SK-N-MC (cell line): ENCODE measurements at regions not wholly inside any gene's neighbourhood (a gene's known extent, or its start where the extent isn't known, plus 50 kb on each side); places are given as distances from the start of the nearest gene placed in this dataset.

Source experiments
- DNase-seq: peaks from one replicate; pipeline ENCODE4 v3.0.0-alpha.2; 2011; ENCODE audit warnings: low read depth, low spot score
- H3K27ac ChIP-seq: fragments of 200-600 bp; sonication (generic); 2 replicates; pipeline ENCODE4 v1.5.1; 2016; ENCODE audit warnings: mixed run types
- H3K36me3 ChIP-seq: fragments of 200-600 bp; sonication (generic); 2 replicates; pipeline ENCODE4 v1.6.1; 2017; ENCODE audit warnings: antibody characterized with exemption, low read length, mixed read lengths; ENCODE audit not compliant: insufficient read depth
- H3K4me3 ChIP-seq: fragments of 200-600 bp; sonication (generic); 2 replicates; pipeline ENCODE4 v1.5.1; 2016
- H3K9ac ChIP-seq: fragments of 200-600 bp; sonication (generic); 2 replicates; pipeline ENCODE4 v1.8.0; 2017; ENCODE audit warnings: mixed run types, mixed read lengths; ENCODE audit not compliant: insufficient read length
- H3K9me3 ChIP-seq: fragments of 200-600 bp; sonication (generic); 2 replicates; pipeline ENCODE4 v1.6.1; 2017; ENCODE audit warnings: low read depth, mild to moderate bottlenecking, antibody characterized with exemption, low read length, moderate library complexity, mixed read lengths
- EZH2 ChIP-seq: fragments of 200-600 bp; sonication (generic); IDR thresholded peaks from one replicate; pipeline ENCODE4 v1.6.1; 2017; ENCODE audit warnings: antibody characterized with exemption
- FOXP2 ChIP-seq: optimal IDR thresholded peaks from 2 replicates; pipeline ENCODE3; 2011; ENCODE audit warnings: mild to moderate bottlenecking, moderate library complexity; ENCODE audit not compliant: insufficient read depth; ENCODE audit errors: extremely low read length, control extremely low read depth
- POLR2AphosphoS5 ChIP-seq: IDR thresholded peaks from 2 replicates; pipeline ENCODE4 v1.6.1; 2012; ENCODE audit warnings: mild to moderate bottlenecking, low read depth, low read length, borderline replicate concordance

- no peak overlapping the region for H3K9ac ChIP-seq
- no peak for DNase-seq
- no peaks in the 10 kb centered on the region for H3K36me3 ChIP-seq
- H3K27ac ChIP-seq: no peak overlapping the region
- H3K4me3 ChIP-seq: no peak overlapping the region
- TF ChIP-seq EZH2 (no peak), FOXP2 (no peak), POLR2AphosphoS5 (no peak)
- H3K9me3 ChIP-seq: no peaks in the 10 kb centered on the region
These were observed 181.7 kb downstream of the GALC start for GRCh38 chr14:87811246-87811645.

- no peak overlapping the region for H3K4me3 ChIP-seq
- TF ChIP-seq POLR2AphosphoS5: no peak
- TF ChIP-seq EZH2: no peak
- TF ChIP-seq FOXP2: no peak
- DNase-seq: no peak
These were observed 182.3 kb downstream of the GALC start for GRCh38 chr14:87810711-87811110.

GRCh38 chr14:87809261-87809660, 183.7 kb downstream of the GALC start:
- H3K27ac ChIP-seq: no peak overlapping the region
- H3K9ac ChIP-seq: no peak overlapping the region
- no peak for TF ChIP-seq EZH2
- TF ChIP-seq POLR2AphosphoS5: no peak
- no peak for TF ChIP-seq FOXP2
- H3K36me3 ChIP-seq: no peaks in the 10 kb centered on the region
- H3K4me3 ChIP-seq: no peak overlapping the region
- no peak for DNase-seq
- H3K9me3 ChIP-seq: no peaks in the 10 kb centered on the region

More at GRCh38 chr14:87810711-87811110, 182.3 kb downstream of the GALC start:
- Histone ChIP-seq H3K9me3 (no peaks in the 10 kb centered on the region), H3K27ac (no peak overlapping the region), H3K9ac (no peak overlapping the region), H3K36me3 (no peaks in the 10 kb centered on the region)

- Histone ChIP-seq H3K9me3 (no peaks in the 10 kb centered on the region), H3K4me3 (no peak overlapping the region), H3K27ac (no peak overlapping the region), H3K36me3 (no peaks in the 10 kb centered on the region), H3K9ac (no peak overlapping the region)
- TF ChIP-seq EZH2: no peak
- no peak for TF ChIP-seq FOXP2
- no peak for TF ChIP-seq POLR2AphosphoS5
- DNase-seq: no peak
These were observed 187.7 kb downstream of the GALC start for GRCh38 chr14:87805315-87805723.

GRCh38 chr14:87800216-87800615, 192.8 kb downstream of the GALC start:
- no peak for DNase-seq
- Histone ChIP-seq H3K9ac (no peak overlapping the region), H3K36me3 (no peaks in the 10 kb centered on the region), H3K4me3 (no peak overlapping the region), H3K9me3 (no peaks in the 10 kb centered on the region), H3K27ac (no peak overlapping the region)
- TF ChIP-seq POLR2AphosphoS5: no peak
- TF ChIP-seq FOXP2: no peak
- TF ChIP-seq EZH2: no peak

- Histone ChIP-seq H3K9me3 (no peaks in the 10 kb centered on the region), H3K4me3 (no peak overlapping the region), H3K36me3 (no peaks in the 10 kb centered on the region), H3K9ac (no peak overlapping the region), H3K27ac (no peak overlapping the region)
- TF ChIP-seq EZH2: no peak
- TF ChIP-seq FOXP2: no peak
- TF ChIP-seq POLR2AphosphoS5: no peak
- no peak for DNase-seq
These were observed 193.6 kb downstream of the GALC start for GRCh38 chr14:87799400-87799799.

GRCh38 chr14:87797001-87797400, 196.0 kb downstream of the GALC start:
- no peak overlapping the region for H3K4me3 ChIP-seq
- no peak for DNase-seq
- H3K36me3 ChIP-seq: no peaks in the 10 kb centered on the region
- H3K27ac ChIP-seq: no peak overlapping the region
- TF ChIP-seq EZH2 (no peak), POLR2AphosphoS5 (no peak), FOXP2 (no peak)
- H3K9ac ChIP-seq: no peak overlapping the region
- no peaks in the 10 kb centered on the region for H3K9me3 ChIP-seq

GRCh38 chr14:87794561-87794960, 198.4 kb downstream of the GALC start:
- no peaks in the 10 kb centered on the region for H3K36me3 ChIP-seq
- H3K4me3 ChIP-seq: 0 out of 2 replicates have a peak overlapping the region, but pooled peaks have one; percentile 18
- H3K9ac ChIP-seq: no peak overlapping the region
- H3K27ac ChIP-seq: peak overlapping the region; percentile 47
- H3K9me3 ChIP-seq: no peaks in the 10 kb centered on the region
- no peak for TF ChIP-seq EZH2
- TF ChIP-seq POLR2AphosphoS5: no peak
- no peak for TF ChIP-seq FOXP2
- no peak for DNase-seq

- Histone ChIP-seq H3K9me3 (no peaks in the 10 kb centered on the region), H3K9ac (no peak overlapping the region), H3K4me3 (no peak overlapping the region), H3K36me3 (no peaks in the 10 kb centered on the region), H3K27ac (no peak overlapping the region)
- TF ChIP-seq POLR2AphosphoS5 (no peak), FOXP2 (no peak), EZH2 (no peak)
- no peak for DNase-seq
These were observed 207.1 kb downstream of the GALC start for GRCh38 chr14:87785897-87786296.
